AG10803 (cell line): ENCODE measurements at regions not wholly inside any gene's neighbourhood (a gene's known extent, or its start where the extent isn't known, plus 50 kb on each side); places are given as distances from the start of the nearest gene placed in this dataset.
A peak's percentile ranks its signal among the peaks of the same experiment; 100 is the strongest.
"Not testable (repeated sequence)": the region's sequence is repeated elsewhere in the genome, so short reads cannot be mapped to it uniquely, and the experiment has no call there.

Source experiments
- DNase-seq: peaks from one replicate; pipeline ENCODE4 v3.0.0; 2010; ENCODE audit warnings: low read depth
- H3K4me3 ChIP-seq: 2 replicates; pipeline ENCODE4 v1.5.1; 2011; ENCODE audit warnings: mild to moderate bottlenecking, low read length, control low read depth
- TF ChIP-seq, protein P1 (sequence below): conservative IDR thresholded peaks from 2 replicates; pipeline ENCODE4 v1.5.1; 2011; ENCODE audit warnings: mild to moderate bottlenecking, low read length, control low read depth, inconsistent platforms

DNA sequence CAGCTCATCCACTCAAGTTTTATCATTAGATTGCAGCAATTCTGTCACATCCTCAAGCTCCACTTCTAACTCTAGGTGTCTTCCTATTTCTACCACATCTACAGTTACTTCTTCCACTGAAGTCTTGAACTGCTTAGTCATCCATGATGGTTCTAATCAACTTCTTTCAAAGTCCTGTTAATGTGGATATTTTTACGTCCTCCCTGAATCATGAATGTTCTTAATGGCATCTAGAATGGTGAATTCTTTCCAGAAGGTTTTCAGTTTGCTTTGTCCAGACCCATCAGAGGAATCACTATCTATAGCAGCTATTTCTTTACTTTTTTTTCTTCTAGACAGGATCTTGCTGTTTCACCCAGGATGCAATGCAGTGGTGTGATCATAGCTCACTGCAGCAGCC lies 78.0 kb upstream of the RNPC3 start:
- DNase-seq, result no peak
- TF ChIP-seq, protein P1, sequence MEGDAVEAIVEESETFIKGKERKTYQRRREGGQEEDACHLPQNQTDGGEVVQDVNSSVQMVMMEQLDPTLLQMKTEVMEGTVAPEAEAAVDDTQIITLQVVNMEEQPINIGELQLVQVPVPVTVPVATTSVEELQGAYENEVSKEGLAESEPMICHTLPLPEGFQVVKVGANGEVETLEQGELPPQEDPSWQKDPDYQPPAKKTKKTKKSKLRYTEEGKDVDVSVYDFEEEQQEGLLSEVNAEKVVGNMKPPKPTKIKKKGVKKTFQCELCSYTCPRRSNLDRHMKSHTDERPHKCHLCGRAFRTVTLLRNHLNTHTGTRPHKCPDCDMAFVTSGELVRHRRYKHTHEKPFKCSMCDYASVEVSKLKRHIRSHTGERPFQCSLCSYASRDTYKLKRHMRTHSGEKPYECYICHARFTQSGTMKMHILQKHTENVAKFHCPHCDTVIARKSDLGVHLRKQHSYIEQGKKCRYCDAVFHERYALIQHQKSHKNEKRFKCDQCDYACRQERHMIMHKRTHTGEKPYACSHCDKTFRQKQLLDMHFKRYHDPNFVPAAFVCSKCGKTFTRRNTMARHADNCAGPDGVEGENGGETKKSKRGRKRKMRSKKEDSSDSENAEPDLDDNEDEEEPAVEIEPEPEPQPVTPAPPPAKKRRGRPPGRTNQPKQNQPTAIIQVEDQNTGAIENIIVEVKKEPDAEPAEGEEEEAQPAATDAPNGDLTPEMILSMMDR, result no peak
- no peak overlapping the region for H3K4me3 ChIP-seq

DNA sequence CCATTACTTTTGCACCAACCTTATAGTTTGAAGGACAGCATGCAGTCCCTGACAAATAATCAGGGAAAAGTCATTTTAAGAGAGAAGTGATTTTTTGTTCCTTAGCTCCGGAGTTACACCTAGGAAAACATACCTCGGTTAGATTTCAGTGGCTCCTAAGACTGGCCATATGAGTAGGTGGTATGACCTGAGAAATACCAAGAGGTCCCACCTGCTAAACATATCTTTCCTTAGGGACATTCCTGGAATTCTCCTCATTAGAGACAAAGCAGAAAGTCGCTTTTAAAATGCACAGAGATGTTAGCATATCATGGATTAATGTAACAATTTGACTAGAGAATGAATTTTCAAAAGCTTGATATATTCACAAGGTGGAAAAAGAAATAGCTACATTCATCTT lies 84.2 kb upstream of the RNPC3 start:
- no peak for DNase-seq
- no peak overlapping the region for H3K4me3 ChIP-seq
- TF ChIP-seq, protein P1, result no peak

DNA sequence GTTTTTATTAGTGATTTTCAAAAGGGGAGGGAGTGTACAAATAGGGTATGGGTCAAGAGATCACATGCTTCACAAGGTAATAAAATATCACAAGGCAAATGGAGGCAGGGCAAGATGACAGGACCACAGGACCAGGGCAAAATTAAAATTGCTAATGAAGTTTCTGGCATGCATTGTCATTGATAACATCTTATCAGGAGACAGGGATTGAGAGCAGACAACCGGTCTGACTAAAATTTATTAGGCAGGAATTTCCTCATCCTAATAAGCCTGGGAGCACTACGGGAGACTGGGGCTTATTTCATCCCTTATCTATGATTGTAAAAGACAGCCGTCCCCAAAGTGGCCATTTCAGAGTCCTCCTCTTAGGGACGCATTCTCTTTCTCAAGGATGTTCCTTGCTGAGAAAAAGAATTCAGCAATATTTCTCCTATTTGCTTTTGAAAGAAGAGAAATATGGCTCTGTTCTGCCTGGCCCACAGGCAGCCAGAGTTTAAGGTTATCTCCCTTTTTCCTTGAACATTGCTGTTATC lies 88.9 kb upstream of the RNPC3 start:
- DNase-seq, result not testable (repeated sequence)

DNA sequence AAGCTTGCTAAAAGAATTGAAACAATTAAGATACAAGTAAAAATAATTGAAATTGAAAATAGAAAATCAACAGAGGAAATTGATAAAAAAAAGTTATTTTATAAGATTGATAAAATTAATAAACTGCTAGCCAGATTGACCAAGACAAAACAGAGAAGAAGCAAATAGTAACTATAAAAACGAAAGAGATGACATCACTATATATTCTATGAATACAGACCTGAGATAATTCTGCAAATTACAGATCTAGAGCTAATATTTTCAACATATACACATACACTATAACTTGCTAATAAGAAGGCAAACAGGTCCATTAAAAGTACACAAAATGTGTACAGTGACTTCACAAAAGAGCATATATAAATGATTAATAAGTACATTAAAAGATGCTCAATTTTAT lies 90.1 kb upstream of the RNPC3 start:
- no peak overlapping the region for H3K4me3 ChIP-seq
- no peak for DNase-seq
- TF ChIP-seq, protein P1, result no peak

More for the DNA sequence above, 88.9 kb upstream of the RNPC3 start:
- not testable (repeated sequence) for H3K4me3 ChIP-seq

DNA sequence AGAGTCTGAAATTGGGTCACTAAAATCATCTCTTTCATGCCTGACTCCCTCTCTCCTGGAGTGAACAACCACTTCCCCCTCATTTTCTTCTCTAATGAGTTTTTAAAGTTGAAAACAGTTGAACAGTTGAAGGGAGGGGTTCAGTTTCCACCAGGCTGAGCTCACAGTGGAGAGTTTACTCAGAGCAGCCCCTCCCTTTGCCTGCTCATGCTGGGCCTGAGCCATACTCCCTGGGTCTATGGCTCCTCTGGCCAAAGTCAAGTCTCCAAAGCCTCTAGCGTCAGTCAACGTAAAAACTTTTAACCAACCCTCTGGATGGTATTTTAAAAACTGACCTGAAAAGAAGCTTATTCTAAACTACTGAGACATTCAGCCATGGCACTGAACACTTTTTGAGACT lies 100.8 kb upstream of the RNPC3 start:
- DNase-seq, result no peak
- TF ChIP-seq, protein P1, result no peak
- no peak overlapping the region for H3K4me3 ChIP-seq

DNA sequence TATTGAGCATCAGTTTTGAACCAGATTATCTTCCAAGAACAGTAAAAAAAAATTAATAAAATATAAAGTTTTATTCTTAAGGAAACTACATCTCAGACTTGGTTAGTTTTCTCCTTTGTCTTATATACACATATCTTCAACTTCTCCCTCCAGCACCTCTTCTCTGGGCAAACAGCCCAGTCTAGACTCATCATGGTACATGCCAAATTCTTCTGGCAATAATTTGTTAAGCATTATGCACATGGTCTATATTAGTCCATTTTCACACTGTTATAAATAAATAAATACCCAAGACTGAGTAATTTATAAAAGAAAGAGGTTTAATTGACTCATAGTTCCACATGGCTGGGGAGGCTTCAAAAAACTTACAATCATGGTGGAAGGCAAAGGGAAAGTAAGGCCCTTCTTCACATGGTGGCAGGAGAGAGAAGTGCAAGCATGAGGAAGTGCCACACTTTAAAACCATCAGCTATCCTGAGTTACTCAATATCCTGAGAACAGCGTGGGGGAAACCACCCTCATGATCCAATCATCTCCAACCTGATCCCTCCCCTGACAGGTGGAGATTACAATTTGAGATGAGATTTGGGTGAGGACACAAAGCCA lies 108.7 kb upstream of the RNPC3 start:
- DNase-seq, result peak; percentile 20
- TF ChIP-seq, protein P1, result peak; percentile 7; the same call in 1 of the 2 replicates
- no peak overlapping the region for H3K4me3 ChIP-seq

DNA sequence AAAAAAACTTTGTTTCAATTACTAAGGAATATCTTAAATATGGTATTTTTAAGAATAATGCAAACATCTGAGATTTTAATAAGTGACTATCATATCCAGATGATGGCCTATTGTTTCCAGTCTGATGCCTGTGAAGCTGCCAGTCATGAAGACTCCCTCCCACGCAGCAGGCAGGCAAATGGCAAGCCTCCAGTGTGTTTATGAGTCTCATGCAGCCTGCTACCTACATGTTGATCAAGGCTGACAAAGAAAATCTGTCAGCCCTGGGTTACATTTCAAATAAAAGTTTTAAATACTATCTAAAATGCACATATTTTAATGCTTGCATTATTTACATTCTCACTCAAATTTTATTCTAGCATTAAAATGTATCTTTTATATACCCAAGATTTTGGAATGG lies 137.6 kb upstream of the RNPC3 start:
- no peak overlapping the region for H3K4me3 ChIP-seq
- TF ChIP-seq, protein P1, result no peak
- no peak for DNase-seq
